CD4-positive, alpha-beta T cell treated with Interferon alpha-2 for 1 hour (primary cell): ENCODE measurements at regions not wholly inside any gene's neighbourhood (a gene's known extent, or its start where the extent isn't known, plus 50 kb on each side); places are given as distances from the start of the nearest gene placed in this dataset.
"Not testable (repeated sequence)": the region's sequence is repeated elsewhere in the genome, so short reads cannot be mapped to it uniquely, and the experiment has no call there.

Source experiments
- DNase-seq, 2 donors: peaks; one replicate each; pipeline ENCODE4 v3.0.0-alpha.2; 2020 to 2022

GRCh38 chr5:39631958-39632357, 207.2 kb upstream of the DAB2 start:
- DNase-seq, result no peak

GRCh38 chr5:39629946-39630345, 205.2 kb upstream of the DAB2 start:
- DNase-seq, result no peak

- no peak for DNase-seq
Measured at GRCh38 chr5:39628348-39628747, 203.6 kb upstream of the DAB2 start.

- no peak for DNase-seq
Measured at GRCh38 chr5:39624890-39625289, 200.1 kb upstream of the DAB2 start.

- DNase-seq, result no peak
Measured at GRCh38 chr5:39624268-39624886, 199.6 kb upstream of the DAB2 start.

GRCh38 chr5:39623291-39623865, 198.6 kb upstream of the DAB2 start:
- no peak for DNase-seq

- DNase-seq, result no peak
Measured at GRCh38 chr5:39622281-39622680, 197.5 kb upstream of the DAB2 start.

- no peak for DNase-seq
Measured at GRCh38 chr5:39619168-39619818, 194.5 kb upstream of the DAB2 start.

- DNase-seq, result no peak
Measured at GRCh38 chr5:39618391-39618790, 193.6 kb upstream of the DAB2 start.

GRCh38 chr5:39616131-39616530, 191.4 kb upstream of the DAB2 start:
- DNase-seq, result no peak

- DNase-seq, result not testable (repeated sequence)
Measured at GRCh38 chr5:39611076-39611475, 186.3 kb upstream of the DAB2 start.

- DNase-seq, result no peak
Measured at GRCh38 chr5:39608024-39608423, 183.2 kb upstream of the DAB2 start.

- DNase-seq, result no peak
Measured at GRCh38 chr5:39606591-39606990, 181.8 kb upstream of the DAB2 start.

- no peak for DNase-seq
Measured at GRCh38 chr5:39605588-39606575, 181.1 kb upstream of the DAB2 start.

- DNase-seq, result no peak
Measured at GRCh38 chr5:39605145-39605544, 180.4 kb upstream of the DAB2 start.

- no peak for DNase-seq
Measured at GRCh38 chr5:39604491-39604890, 179.7 kb upstream of the DAB2 start.

GRCh38 chr5:39599721-39600431, 175.1 kb upstream of the DAB2 start:
- DNase-seq, result peak in 1 of 2 donors; percentile 3

GRCh38 chr5:39598661-39599248, 174.0 kb upstream of the DAB2 start:
- DNase-seq, result no peak

- DNase-seq, result no peak
Measured at GRCh38 chr5:39588179-39588578, 163.4 kb upstream of the DAB2 start.

GRCh38 chr5:39587675-39588074, 162.9 kb upstream of the DAB2 start:
- no peak for DNase-seq

GRCh38 chr5:39586185-39586584, 161.4 kb upstream of the DAB2 start:
- DNase-seq, result no peak

- no peak for DNase-seq
Measured at GRCh38 chr5:39584927-39585326, 160.1 kb upstream of the DAB2 start.
